Fibroblast of peridontal ligament (primary cell): ENCODE measurements at regions not wholly inside any gene's neighbourhood (a gene's known extent, or its start where the extent isn't known, plus 50 kb on each side); places are given as distances from the start of the nearest gene placed in this dataset.
"Not testable (repeated sequence)": the region's sequence is repeated elsewhere in the genome, so short reads cannot be mapped to it uniquely, and the experiment has no call there.

Experiments
- DNase-seq: peaks from one replicate; pipeline ENCODE4 v3.0.0-alpha.2; 2010; ENCODE audit errors: extremely low read depth

GRCh38 chr9:12416716-12417115, 276.5 kb upstream of the TYRP1 start:
- DNase-seq = no peak

- no peak for DNase-seq
Measured at GRCh38 chr9:12424243-12424642, 268.9 kb upstream of the TYRP1 start.

- DNase-seq = peak; percentile 47
Measured at GRCh38 chr9:12425878-12426864, 267.0 kb upstream of the TYRP1 start.

- no peak for DNase-seq
Measured at GRCh38 chr9:12439267-12439666, 253.9 kb upstream of the TYRP1 start.

GRCh38 chr9:12441080-12441479, 252.1 kb upstream of the TYRP1 start:
- DNase-seq = not testable (repeated sequence)

- no peak for DNase-seq
Measured at GRCh38 chr9:12441506-12441905, 251.7 kb upstream of the TYRP1 start.

GRCh38 chr9:12448246-12448645, 244.9 kb upstream of the TYRP1 start:
- no peak for DNase-seq

GRCh38 chr9:12457237-12457636, 235.9 kb upstream of the TYRP1 start:
- no peak for DNase-seq

GRCh38 chr9:12461763-12462460, 231.3 kb upstream of the TYRP1 start:
- DNase-seq = no peak

- no peak for DNase-seq
Measured at GRCh38 chr9:12462861-12463260, 230.3 kb upstream of the TYRP1 start.

GRCh38 chr9:12463641-12464040, 229.5 kb upstream of the TYRP1 start:
- no peak for DNase-seq

- no peak for DNase-seq
Measured at GRCh38 chr9:12464400-12464799, 228.8 kb upstream of the TYRP1 start.

- peak; percentile 35 for DNase-seq
Measured at GRCh38 chr9:12464910-12465512, 228.2 kb upstream of the TYRP1 start.

GRCh38 chr9:12469084-12469483, 224.1 kb upstream of the TYRP1 start:
- DNase-seq = no peak

GRCh38 chr9:12494411-12494810, 198.8 kb upstream of the TYRP1 start:
- no peak for DNase-seq

GRCh38 chr9:12497790-12498189, 195.4 kb upstream of the TYRP1 start:
- no peak for DNase-seq

GRCh38 chr9:12502520-12502919, 190.7 kb upstream of the TYRP1 start:
- no peak for DNase-seq

GRCh38 chr9:12503606-12504122, 189.5 kb upstream of the TYRP1 start:
- no peak for DNase-seq

GRCh38 chr9:12510551-12510950, 182.6 kb upstream of the TYRP1 start:
- no peak for DNase-seq

GRCh38 chr9:12511726-12512125, 181.5 kb upstream of the TYRP1 start:
- no peak for DNase-seq

- DNase-seq = no peak
Measured at GRCh38 chr9:12516031-12516430, 177.2 kb upstream of the TYRP1 start.

- no peak for DNase-seq
Measured at GRCh38 chr9:12516573-12516972, 176.6 kb upstream of the TYRP1 start.
